IMR-90 (cell line): ENCODE measurements at regions not wholly inside any gene's neighbourhood (a gene's known extent, or its start where the extent isn't known, plus 50 kb on each side); places are given as distances from the start of the nearest gene placed in this dataset.

Experiments used
- CEBPB ChIP-seq: IDR thresholded peaks from 2 replicates; pipeline ENCODE4 v1.6.1; 2012; ENCODE audit warnings: low read depth, low read length, improper control_type of control experiment
- CTCF ChIP-seq: conservative IDR thresholded peaks from 2 replicates; pipeline ENCODE4 v1.5.1; 2012; ENCODE audit warnings: mild to moderate bottlenecking, low read depth, low read length, improper control_type of control experiment
- TF ChIP-seq, protein P1 (sequence below): fragments of 150-350 bp; IDR thresholded peaks from 2 replicates; pipeline ENCODE4 v1.6.1; 2017; ENCODE audit warnings: mild to moderate bottlenecking, antibody characterized with exemption, low read length, low read depth

GRCh38 chr6:141183368-141183767, 949.4 kb upstream of the GJE1 start:
- TF ChIP-seq CEBPB (no peak), CTCF (no peak)
- TF ChIP-seq, protein P1, sequence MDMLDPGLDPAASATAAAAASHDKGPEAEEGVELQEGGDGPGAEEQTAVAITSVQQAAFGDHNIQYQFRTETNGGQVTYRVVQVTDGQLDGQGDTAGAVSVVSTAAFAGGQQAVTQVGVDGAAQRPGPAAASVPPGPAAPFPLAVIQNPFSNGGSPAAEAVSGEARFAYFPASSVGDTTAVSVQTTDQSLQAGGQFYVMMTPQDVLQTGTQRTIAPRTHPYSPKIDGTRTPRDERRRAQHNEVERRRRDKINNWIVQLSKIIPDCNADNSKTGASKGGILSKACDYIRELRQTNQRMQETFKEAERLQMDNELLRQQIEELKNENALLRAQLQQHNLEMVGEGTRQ: no peak
